Activated CD8-positive, alpha-beta memory T cell treated with anti-CD3 and anti-CD28 coated beads for 4 hours (primary cell): ENCODE measurements at regions not wholly inside any gene's neighbourhood (a gene's known extent, or its start where the extent isn't known, plus 50 kb on each side); places are given as distances from the start of the nearest gene placed in this dataset.
"Not testable (repeated sequence)": the region's sequence is repeated elsewhere in the genome, so short reads cannot be mapped to it uniquely, and the experiment has no call there.

ENCODE experiments used
- DNase-seq, 2 donors: peaks; one replicate each; pipeline ENCODE4 v3.0.0-alpha.2; 2020; ENCODE audit warnings: low read depth in 2 of 2

DNA sequence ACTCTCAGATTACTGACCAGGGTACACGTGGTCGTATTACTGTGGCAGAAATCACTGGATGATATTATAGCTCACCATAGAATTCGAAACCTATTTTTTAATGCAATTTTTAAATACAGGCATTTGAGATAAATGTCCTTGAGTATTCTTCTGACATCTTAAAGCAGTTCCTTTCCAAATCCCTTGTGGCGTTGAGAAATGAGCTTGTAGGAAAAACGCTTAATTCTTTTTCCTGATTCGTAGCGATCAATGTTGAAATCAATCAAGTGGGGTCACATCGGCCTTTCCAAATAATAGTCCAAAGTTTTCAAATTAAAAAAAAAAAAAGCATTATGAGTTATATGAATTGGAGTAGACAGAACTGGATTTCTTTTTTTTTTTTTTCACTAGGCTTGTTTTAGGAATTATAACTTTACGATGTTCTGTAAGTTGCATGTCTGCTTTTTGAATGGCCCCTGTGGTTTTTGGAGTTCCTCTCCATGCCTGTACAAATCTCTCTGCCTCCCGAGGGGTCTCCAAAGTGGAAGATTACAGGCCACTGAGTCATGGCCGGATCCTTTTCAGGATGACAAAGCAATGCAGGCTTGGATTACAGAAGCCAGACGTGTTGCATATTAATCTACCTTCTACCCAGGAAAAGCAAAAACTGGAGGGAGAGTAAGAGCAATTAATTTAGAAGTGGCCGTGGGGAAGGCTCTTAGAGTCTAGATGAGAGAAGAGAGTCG, 226.1 kb downstream of the SHOX start:
- no peak for DNase-seq

DNA sequence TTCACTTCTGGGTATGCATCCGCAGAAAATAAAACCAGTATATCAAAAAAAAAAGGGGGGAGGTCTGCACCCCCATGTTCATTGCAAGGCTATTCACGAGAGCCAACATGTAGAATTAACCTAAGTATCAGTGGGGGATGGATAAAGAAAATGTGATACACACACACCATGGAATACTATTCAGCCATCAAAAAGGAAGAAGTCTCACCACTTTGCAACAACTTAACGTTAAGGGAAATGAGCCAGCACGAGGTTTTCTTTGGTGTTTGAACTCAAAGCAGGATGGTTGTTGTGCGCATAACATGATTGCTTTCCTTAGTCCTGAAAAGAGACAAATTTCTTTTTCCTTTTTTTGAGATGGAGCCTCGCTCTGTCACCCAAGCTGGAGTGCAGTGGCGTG, 222.7 kb downstream of the SHOX start:
- DNase-seq = no peak

DNA sequence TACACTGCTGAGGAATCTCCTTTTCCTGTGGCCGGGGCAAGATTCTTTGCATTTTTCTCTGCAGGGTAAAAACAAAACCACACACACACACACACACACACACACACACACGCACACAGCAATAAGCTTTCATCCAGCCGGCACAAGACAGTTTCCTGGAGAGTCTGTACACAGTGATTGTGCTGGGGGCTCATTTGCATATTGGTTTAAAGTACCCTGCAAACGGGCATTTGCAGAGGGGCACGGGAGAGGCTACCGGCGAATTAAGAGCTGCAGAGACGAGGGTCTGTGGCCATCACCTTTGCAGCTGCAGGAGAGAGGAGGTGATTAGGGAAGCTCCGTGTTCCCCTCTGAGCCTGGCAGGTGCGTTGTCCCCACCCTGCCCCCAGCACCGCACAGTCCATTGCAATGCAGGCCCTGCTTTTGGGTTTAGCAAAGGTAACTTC, 219.9 kb downstream of the SHOX start:
- no peak for DNase-seq

DNA sequence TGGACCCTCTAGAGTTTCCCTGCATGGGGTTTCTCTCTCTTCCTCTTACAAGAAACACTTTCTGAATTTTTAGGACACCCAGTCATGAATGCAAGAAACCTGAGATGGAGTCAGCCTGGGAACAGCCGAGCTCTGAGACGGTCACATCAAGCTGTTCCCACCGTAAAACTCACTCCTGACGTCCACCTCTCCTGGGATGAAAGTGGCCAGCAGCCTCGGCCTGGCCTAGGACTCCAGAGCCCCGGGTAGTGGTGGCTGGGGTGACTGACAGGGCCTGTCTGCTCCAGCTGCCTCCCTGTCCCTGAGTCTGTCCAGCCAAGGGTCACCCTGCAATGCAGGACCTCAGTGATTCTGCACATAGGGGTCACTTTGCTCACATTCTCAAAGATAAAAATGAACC, 217.8 kb downstream of the SHOX start:
- DNase-seq = no peak

DNA sequence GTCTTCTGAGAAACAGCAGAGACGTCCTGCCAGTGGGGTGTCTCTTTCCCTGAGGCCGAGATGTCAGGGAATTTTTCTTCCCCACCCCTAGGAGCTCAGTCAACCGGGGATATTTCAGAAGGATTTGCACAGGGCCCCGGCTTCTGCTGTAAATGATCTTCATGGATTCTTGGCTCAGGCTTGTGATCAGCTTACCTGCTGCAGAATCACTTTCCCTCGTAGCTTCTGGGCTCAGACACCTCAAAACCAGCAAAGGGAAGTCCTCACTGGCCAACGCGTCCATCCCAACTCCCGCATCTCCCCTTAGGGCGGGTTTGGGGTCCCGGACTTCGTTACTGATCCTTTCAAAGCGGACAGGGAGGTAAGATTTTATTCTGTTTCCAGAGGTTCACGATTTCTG, 212.7 kb downstream of the SHOX start:
- no peak for DNase-seq

DNA sequence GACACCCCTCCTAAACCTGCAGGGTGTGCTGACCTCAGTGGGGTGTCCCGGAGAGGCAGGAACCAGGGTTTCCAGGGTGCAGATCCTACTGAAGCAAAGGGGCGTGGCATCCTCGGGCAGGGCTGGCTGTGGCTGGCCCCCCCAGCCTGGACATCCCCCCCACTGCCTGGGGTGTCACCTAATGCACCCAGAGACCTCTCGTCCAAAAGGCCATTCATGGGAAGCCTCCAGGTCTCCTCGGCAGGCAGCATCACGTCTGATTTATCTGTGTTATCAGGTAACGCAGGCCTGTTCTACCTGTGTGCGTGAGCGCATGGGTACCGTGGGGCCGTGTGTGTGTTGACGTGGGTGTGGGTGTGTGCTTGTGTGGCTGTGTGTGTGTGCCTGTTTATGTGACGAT, 210.0 kb downstream of the SHOX start:
- no peak for DNase-seq

DNA sequence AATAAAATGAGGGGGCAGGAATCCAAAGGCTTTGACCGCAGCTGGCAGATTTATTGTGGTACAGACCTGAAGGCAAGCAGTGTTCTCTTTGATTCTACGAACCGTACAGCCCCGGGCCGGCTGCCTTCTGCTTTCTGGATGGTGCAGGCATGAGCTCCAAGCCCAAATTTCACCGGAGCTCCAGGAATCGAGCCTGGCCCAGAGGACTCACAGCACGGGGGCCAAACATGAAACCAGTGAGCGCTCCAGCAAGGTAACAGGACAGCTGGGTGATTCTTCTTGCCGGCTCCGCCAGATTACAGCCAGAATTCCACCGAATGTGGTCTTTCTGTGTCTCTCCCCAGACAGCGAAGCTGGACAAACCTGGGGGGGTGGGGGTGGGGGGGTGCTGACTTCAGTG, 208.1 kb downstream of the SHOX start:
- DNase-seq = not testable (repeated sequence)

DNA sequence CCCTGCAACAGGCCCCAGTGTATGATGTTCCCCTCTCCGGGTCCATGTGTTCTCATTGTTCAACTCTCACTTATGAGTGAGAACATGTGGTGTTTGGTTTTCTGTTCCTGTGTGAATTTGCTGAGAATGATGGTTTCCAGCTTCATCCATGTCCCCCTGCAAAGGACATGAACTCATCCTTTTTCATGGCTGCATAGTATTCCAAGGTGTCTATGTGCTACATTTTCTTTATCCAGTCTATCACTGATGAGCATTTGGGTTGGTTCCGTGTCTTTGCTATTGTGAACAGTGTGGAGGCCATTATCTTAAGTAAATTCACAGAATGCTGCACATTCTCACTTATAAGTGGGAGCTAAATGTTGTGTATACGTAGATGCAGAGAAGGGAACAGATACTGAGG, 205.3 kb downstream of the SHOX start:
- DNase-seq = not testable (repeated sequence)

DNA sequence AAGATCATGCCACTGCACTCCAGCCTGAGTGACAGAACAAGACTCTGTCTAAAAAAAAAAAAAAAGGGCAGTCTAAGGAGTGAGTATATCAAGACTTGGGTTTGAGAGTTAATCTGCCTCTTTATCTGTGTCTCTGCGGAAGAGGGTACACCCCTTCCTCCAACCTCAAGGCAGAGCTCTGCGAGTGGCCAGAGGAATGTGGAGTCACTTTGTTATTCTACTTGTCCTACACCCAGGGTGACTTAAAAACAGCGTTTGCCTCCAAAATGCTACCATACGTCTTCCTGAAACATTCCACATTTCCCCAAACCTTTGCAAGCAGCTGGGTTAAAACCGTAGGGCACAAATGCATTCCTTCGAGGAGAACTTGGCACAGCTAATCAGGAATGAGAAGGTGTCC, 199.9 kb downstream of the SHOX start:
- DNase-seq = no peak

DNA sequence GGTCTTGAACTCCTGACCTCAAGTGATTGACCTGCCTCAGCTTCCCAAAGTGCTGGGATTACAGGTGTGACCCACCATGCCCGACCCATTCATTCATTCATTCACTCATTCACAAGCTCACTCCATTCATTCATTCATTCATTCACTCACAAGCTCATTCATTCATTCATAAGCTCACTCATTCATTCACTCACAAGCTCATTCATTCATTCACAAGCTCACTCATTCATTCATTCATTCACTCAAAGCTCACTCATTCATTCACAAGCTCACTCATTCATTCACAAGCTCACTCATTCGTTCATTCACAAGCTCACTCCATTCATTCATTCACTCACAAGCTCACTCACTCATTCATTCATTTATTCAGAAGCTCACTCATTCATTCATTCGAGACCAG, 198.6 kb downstream of the SHOX start:
- no peak for DNase-seq

DNA sequence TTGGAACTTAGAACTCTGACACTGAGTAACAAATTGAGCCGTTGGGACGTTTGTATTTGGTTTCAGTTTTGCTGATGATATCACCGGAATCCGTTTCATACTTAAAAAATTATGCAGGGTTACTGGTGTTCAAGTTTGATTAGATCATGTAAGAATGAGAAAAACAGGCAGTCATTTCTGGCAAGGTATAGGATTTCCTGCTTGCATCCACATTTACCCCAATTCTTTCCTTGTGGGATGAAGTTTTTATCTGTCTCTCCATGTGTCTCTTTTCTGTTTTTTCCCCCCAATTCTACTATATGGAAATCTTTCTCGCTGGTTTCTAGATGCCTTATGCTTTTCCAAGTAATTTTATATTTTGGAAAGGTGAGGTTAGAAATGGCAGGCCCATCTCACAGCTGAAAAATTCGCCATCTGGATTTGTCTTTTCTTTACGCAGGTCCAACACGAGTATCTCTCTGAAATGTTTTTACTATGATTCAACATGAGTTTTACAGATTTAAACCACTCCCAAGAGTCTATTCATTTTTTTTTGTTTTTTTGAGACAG, 197.9 kb downstream of the SHOX start:
- no peak for DNase-seq

DNA sequence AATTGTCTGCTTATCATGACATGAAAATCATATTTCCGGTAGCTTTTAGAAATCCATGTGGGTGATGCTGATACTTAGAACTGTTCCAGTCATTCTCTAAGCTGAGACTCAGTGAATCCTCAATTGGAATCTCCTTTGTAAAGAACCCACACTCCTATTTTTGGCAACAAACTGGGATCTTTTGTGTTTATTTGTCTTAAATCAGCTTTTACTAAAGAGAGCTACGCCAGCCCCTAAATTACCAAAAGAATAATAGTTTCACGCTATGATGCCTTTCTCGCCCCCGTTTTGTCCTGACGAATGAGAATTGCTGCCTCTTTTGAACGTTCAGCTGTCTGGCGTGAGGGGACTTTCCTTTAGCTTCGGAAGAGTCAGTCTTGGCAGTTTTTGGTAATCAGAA, 195.9 kb downstream of the SHOX start:
- DNase-seq = no peak

DNA sequence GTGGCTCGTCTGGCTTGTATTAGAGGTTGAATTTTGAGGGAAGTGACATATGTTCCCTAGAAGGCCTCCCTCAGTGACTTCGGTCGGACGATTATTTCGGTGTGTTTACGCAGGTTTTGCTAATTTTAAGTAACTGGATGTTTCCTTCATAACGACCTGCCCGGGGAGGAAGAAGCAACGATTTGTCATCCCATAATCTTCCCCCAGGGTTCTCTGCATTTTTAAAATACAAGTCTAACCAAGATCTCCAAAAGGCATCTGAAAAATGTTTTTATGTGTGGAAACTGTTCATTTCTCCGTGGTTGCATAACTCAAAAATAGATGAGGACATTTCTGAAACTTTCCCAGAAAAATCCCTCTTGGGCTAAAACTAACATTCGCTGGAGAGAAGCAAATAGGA, 195.4 kb downstream of the SHOX start:
- DNase-seq = no peak

DNA sequence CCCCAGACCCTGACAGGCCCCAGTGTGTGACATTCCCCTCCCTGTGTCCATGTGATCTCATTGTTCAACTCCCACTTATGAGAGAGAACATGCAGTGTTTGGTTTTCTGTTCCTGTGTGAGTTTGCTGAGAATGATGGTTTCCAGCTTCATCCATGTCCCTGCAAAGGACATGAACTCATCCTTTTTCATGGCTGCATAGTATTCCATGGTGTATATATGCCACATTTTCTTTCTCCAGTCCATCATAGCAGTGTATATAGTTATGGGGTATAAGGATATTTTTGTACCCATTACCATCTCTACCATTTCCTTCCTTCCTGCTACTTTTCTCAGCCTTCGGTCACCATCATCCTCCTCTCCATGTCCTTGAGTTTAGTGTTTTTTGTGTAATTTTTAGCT, 192.5 kb downstream of the SHOX start:
- DNase-seq = not testable (repeated sequence)

DNA sequence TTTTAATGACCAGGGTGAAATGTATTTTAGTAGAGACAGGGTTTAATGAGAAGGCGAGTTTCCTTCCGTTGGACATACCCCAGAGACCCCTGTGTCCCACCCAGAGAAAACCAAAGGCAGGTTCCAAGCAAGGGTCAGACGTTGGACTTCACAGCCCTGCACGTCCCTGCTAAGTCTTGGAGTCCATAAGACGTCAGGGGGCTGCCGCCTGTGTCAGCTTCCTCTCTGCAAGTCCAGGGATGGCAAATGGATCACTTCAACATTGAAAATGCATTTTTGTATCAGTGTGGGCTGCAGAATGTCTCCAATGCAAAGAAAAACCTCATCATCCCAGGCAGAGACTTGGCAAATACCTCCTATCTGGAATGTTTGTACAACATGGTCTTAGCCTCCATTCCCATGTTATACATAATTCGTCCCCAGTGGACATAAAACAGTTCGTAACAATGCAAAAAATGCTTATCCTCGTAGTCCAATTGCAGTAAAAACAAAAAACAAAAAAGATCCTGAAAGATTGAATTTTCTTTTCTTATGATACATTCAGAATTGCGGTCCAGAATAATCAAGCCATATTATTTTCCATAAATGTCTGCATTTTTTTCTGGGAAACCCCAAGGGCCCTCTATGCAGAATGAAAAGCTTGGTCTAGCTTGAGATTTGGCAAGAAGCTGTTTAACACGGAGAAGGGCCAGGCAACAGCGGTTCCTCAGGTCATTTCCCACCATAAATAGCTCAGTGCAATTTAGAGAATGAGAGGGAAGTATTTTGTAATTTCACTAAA, 190.9 kb downstream of the SHOX start:
- DNase-seq = no peak

DNA sequence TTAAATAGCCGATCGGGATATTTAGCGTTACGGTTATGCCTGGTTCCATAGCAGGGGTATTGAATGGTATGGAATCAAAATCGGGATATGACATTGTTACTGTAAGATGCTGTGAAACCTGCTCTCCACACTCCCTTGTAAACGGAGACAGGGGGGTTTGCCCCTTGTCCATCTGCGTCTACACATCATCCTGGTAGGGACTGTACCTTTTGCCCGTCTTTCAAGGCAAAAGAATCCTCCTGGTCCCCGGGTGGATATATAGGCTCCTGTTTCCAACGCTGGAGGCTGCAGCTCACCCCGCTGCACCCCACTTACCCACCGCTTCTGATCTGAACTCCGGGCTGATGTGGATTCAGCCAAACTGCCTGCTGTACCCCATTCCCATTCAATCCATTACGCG, 189.1 kb downstream of the SHOX start:
- no peak for DNase-seq

DNA sequence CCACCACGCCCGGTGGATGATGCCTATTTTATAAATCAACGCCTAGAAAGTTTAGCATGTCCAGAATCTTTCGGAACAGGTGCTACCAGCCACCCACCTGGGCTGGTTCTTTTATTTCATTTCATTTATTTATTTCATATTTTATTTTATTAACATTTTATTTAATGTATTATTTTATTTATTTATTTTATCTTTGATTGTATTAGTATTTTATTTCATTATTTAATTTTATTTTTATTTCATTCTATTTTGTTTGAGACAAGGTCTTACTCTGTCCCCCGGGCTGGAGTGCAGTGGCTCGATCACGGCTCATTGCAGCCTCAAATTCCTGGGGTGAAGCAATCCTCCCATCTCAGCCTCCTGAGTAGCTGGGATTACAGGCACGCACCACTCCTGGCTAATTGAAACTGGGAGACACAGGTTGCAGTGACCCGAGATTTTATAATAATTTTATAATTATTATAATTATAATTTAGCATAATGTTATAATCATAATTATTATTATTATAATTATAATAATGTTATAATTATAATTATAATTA, 187.2 kb downstream of the SHOX start:
- no peak for DNase-seq

DNA sequence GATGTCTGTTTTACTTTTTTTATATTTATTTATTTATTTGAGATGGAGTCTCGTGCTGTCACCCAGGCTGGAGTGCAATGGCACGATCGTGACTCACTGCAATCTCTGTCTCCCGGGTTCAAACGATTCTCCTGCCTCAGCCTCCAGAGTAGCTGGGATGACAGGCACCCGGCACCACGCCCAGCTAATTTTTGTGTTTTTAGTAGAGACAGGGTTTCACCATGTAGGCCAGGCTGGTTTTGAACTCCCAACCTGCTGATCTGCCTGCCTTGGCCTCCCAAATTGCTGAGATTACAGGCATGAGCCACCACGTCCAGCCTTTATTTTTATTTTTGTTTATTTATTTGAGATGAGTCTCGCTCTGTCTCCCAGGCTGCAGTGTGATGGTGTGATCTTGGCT, 186.6 kb downstream of the SHOX start:
- DNase-seq = not testable (repeated sequence)

DNA sequence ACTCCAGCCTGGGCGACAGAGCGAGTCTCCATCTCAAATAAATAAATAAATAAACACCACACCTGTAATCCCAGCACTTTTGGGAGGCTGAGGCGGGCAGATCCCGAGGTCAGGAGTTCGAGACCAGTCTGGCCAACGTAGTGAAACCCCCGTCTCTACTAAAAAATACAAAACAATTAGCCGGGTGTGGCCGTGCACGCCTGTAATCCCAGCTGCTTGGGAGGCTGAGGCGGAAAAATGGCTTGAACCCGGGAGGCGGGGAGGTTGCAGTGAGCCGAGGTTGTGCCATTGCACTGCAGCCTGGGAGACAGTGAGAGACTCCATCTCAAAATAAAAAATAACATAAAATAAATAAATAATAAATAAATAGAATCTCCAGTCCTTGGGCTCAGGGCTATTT, 185.8 kb downstream of the SHOX start:
- no peak for DNase-seq

DNA sequence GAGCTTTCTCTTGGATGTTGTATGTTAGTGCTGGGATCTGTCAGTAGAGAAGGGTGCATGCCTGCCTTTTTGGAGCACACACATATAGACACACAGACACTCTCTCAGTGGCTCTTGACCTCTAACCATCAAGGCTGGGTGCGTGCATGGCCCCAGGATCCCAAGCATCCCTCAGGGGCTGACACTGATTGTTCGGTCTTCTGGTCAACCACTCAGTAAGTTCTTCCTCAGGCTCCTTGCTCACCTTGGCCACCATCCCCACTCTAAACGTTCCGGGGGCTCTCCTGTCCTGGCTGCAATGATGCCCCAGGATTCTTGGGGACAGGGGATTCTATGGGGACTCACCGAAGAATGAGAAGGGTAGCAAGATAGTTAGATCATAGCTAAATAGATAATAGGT, 179.6 kb downstream of the SHOX start:
- no peak for DNase-seq

DNA sequence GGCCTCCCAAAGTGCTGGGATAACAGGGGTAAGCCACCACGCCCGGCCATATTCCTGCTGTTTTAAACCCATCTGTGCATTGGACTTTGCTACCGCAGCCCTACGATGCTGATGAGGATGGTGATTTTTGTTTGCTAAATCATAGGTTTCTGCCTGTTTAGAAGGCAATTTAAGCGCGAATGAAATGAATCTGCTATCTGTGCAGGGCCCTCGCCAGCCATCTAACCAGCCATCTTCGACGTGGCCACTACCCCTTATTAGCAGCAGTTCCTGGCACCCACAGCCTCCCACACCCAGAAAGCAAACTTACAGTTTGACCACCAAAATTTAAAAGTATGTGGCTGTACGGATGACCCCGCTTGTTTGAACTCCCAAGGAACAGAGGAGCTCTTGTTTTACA, 178.5 kb downstream of the SHOX start:
- DNase-seq = no peak

DNA sequence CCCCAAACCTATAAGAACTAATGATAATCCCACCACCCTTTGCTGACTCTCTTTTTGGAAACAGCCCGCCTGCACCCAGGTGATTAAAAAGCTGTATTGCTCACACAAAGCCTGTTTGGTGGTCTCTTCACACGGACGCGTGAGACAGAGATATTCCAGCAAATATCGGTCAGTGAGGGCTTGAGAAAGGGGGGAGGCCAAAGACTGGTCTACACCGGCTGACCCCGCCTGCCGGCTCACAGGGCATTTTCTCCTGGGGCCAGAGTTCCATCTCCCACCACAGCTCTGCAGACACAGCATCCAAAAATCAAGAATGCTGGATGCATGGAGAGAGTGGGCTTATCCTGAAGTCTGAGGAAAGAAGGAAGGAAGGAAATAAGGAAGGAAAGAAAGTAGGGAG, 176.0 kb downstream of the SHOX start:
- no peak for DNase-seq

DNA sequence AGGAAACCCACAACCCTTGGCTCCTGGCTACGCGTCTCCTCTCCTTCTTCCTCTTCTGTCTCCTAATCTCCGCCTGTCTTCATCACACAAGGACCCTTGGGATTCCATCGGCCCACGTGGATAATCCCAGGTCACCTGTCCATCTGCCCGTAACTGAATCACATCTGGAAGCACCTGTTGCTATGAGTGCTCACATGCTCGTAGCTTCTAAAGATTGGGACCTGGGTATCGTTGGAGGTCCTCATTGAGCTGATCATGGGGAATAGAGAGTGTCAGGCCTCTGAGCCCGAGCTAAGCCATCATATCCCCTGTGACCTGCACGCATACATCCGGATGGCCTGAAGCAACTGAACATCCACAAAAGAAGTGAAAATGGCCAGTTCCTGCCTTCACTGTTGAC, 175.4 kb downstream of the SHOX start:
- DNase-seq = no peak
